A673 (cell line): ENCODE measurements at regions not wholly inside any gene's neighbourhood (a gene's known extent, or its start where the extent isn't known, plus 50 kb on each side); places are given as distances from the start of the nearest gene placed in this dataset.

Source experiments
- EZH2 ChIP-seq: fragments of 200-600 bp; sonication (generic); IDR thresholded peaks from 2 replicates; pipeline ENCODE4 v1.6.1; 2017; ENCODE audit warnings: borderline replicate concordance, low read depth, mild to moderate bottlenecking, mixed read lengths, antibody characterized with exemption, low read length; ENCODE audit not compliant: poor library complexity, severe bottlenecking
- TF ChIP-seq, protein P1 (sequence below): fragments of 300-800, 200-600 bp; sonication (generic); conservative IDR thresholded peaks from 2 replicates; pipeline ENCODE4 v1.5.1; 2017; ENCODE audit warnings: low read depth, mild to moderate bottlenecking, antibody characterized with exemption, low read length, moderate library complexity, mixed read lengths

DNA sequence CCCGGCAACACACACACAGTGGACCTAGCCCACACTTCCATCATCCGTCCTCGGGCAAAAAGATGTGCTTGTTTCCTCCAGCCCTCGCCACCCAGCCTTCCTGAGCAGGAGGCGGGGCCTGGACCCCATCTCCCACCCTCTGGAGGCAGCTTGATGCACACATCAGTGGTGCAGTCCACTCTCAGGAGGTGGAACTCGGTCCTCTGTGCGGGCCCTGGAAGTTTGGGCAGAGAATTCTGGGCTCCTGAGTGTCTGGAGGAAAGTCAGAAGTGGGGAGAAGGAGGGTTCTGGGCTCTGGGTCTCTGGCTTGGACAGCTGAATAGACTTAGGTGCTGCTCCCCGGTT is 54.0 kb upstream of the NEURL1B start:
- TF ChIP-seq, protein P1, sequence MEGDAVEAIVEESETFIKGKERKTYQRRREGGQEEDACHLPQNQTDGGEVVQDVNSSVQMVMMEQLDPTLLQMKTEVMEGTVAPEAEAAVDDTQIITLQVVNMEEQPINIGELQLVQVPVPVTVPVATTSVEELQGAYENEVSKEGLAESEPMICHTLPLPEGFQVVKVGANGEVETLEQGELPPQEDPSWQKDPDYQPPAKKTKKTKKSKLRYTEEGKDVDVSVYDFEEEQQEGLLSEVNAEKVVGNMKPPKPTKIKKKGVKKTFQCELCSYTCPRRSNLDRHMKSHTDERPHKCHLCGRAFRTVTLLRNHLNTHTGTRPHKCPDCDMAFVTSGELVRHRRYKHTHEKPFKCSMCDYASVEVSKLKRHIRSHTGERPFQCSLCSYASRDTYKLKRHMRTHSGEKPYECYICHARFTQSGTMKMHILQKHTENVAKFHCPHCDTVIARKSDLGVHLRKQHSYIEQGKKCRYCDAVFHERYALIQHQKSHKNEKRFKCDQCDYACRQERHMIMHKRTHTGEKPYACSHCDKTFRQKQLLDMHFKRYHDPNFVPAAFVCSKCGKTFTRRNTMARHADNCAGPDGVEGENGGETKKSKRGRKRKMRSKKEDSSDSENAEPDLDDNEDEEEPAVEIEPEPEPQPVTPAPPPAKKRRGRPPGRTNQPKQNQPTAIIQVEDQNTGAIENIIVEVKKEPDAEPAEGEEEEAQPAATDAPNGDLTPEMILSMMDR: no peak
- TF ChIP-seq EZH2: no peak
